Adrenal gland (tissue), 5 donors: ENCODE measurements at regions not wholly inside any gene's neighbourhood (a gene's known extent, or its start where the extent isn't known, plus 50 kb on each side); places are given as distances from the start of the nearest gene placed in this dataset.

Experiments
- CTCF ChIP-seq, 6 experiments: fragments of 450-650 bp in 4 of 6; fragments of 200-600 bp in 2 of 6; sonication (generic) in 1 of 6; IDR thresholded peaks; 1 replicate in 5 of 6; 2 replicates in 1 of 6; pipeline versions ENCODE4 v1.5.1 to v1.8.0; 2016 to 2021; ENCODE audit warnings: antibody characterized with exemption in 6 of 6, mild to moderate bottlenecking in 2 of 6, moderate library complexity in 1 of 6
- POLR2A ChIP-seq, 2 donors: fragments of 450-650 bp; IDR thresholded peaks; one replicate each; pipeline ENCODE4 v1.6.1; 2017; ENCODE audit warnings: antibody characterized with exemption in 2 of 2, mild to moderate bottlenecking in 2 of 2, moderate library complexity in 1 of 2
- donor health status: DM: no; HTN: no; CAD: no.

GRCh38 chr3:65146179-65146578 lies 458.4 kb upstream of the ADAMTS9 start:
- no peak for TF ChIP-seq POLR2A (IDR thresholded peaks at IDR 0.05)
- no peak for TF ChIP-seq CTCF (IDR thresholded peaks at IDR 0.05)
